Peyer's patch (tissue), 4 donors: ENCODE measurements at regions not wholly inside any gene's neighbourhood (a gene's known extent, or its start where the extent isn't known, plus 50 kb on each side); places are given as distances from the start of the nearest gene placed in this dataset.

Experiments
- POLR2A ChIP-seq, 2 donors: fragments of 450-650 bp; IDR thresholded peaks; one replicate each; pipeline ENCODE4 v1.5.1; 2017; ENCODE audit warnings: antibody characterized with exemption in 2 of 2, mild to moderate bottlenecking in 2 of 2, moderate library complexity in 2 of 2
- TF ChIP-seq, protein P1 (sequence below), 6 experiments: fragments of 450-650 bp in 4 of 6; fragments of 200-600 bp in 2 of 6; sonication (generic) in 1 of 6; IDR thresholded peaks; one replicate each; pipeline ENCODE4 v1.5.1; 2017 to 2019; ENCODE audit warnings: antibody characterized with exemption in 6 of 6, mild to moderate bottlenecking in 3 of 6, moderate library complexity in 1 of 6

GRCh38 chrX:42837747-42838146, 59.8 kb upstream of the PPP1R2C start:
- TF ChIP-seq, protein P1, sequence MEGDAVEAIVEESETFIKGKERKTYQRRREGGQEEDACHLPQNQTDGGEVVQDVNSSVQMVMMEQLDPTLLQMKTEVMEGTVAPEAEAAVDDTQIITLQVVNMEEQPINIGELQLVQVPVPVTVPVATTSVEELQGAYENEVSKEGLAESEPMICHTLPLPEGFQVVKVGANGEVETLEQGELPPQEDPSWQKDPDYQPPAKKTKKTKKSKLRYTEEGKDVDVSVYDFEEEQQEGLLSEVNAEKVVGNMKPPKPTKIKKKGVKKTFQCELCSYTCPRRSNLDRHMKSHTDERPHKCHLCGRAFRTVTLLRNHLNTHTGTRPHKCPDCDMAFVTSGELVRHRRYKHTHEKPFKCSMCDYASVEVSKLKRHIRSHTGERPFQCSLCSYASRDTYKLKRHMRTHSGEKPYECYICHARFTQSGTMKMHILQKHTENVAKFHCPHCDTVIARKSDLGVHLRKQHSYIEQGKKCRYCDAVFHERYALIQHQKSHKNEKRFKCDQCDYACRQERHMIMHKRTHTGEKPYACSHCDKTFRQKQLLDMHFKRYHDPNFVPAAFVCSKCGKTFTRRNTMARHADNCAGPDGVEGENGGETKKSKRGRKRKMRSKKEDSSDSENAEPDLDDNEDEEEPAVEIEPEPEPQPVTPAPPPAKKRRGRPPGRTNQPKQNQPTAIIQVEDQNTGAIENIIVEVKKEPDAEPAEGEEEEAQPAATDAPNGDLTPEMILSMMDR (IDR thresholded peaks at IDR 0.05): no peak
- no peak for TF ChIP-seq POLR2A (IDR thresholded peaks at IDR 0.05)
